NCI-H69 (cell line): ENCODE measurements at regions not wholly inside any gene's neighbourhood (a gene's known extent, or its start where the extent isn't known, plus 50 kb on each side); places are given as distances from the start of the nearest gene placed in this dataset.

Source experiments
- DNase-seq: peaks from one replicate; lab custom pipeline; 2025; lab: John Stamatoyannopoulos, UW

DNA sequence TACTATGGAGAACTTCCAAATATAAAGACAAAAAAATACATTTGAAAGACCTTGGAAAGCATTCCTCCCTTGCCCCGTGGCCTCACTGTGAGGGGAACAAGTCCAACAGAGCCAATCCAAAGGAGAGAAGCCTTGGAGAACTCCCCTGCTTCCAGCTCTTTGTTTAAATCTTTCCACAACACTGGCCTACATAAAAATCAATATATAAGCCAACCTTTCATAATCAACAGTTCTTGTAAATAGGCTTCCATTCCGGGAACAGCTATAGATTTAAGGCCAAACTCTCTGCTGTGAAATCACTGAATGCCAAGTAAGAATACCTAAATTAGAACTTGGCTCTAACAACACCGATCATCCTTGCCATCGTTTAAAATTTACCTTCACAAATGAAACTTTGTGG is 242.1 kb downstream of the HACE1 start:
- no peak for DNase-seq

DNA sequence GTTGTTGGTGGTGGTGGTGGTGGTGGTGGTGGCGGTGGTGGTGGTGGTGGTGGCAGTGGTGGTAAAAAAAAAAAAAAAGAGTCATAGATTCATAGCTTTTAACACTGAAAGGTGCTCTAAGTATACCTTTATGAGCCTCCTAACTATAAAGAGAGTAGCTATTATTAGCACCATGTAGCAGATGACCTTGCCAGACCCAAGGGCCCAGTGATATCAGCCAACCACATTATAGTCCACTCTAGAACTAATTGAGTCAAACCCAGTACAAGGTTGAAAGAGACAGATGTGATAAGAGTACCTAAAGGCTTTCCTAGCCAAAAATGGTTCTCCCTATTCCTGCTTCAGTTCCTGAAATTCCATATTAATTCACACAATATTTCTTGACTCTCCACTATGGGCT is 245.3 kb downstream of the HACE1 start:
- DNase-seq: no peak

DNA sequence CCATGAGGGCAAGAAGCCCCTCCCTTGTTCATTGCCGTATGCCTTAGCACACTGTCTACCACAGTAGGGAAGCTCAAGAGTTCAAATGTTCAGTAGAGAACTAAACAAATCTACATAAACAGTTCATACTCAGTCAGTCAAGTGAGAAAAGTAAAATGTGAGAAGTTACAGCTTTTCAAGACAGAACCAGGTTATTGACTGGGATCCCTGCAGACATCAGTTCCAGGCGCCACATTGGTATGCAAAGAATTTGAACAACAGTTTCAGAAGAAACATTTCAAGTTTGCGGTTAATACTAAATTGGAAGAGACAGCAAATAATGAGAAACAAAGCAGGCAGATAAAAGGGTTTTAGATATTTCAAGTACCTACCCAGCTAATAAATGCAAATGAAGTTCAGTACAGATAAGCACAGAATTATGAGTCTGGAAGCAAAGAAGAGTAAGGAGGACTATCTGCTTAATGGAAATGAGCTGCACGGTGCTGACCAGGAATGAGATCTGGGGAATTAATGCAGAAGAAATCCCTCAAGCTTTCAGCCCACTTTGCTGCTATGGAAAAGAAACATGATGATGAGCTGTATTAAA is 246.2 kb downstream of the HACE1 start:
- DNase-seq: no peak

DNA sequence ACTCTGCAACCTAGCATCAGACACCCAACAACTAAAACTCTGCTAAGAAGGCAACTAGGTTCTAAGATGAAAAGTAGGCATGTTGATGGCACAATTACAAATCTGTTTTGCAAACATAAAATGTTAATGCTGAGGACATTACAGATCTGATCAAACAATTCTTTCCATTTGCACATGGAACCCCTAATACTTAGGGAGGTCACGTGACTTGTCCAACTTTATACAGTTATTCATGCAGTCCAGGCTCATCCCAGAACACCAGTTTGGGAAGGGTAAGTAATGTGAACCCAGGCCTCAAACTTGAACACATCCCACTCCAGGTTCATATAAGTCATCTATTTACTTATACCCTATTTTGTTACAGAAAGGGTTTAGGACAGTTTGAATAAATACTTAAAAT is 247.2 kb downstream of the HACE1 start:
- DNase-seq: no peak

DNA sequence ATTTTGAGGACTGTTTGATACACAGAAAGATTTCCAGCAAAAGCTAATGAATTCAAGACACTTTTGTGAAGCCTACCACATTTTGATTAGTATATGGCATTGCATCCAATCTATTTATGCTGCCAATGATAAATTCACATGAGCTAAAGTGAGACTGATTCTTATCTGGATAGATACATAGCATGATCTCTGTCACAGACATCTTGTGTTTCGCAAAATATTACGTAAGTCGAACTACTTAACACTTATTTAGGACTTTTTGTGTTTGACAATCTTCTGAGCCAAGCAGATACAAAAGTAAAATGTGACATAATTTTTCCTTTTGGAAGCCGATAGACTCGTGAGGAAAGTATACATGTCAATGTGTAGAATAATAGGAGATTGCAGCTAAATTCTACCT is 251.6 kb downstream of the HACE1 start:
- DNase-seq: no peak

DNA sequence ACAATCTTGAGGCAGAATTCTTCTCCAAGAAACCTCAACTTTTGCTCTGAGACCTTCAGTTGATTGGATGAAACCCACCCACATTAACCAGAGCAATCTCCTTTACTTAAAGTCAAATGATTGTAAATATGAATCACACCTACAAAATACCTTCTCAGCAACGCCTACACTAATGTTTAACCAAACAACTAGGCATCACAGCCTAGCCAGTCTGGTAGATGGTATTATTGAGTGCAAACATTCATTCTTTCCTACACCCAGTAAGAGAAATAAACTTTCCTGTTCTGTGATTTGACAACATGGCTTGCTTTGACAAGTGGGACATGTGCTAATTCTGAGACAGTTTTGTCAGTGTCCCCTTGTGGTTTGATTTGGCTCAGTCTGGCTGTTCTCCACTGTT is 252.2 kb downstream of the HACE1 start:
- DNase-seq: no peak

DNA sequence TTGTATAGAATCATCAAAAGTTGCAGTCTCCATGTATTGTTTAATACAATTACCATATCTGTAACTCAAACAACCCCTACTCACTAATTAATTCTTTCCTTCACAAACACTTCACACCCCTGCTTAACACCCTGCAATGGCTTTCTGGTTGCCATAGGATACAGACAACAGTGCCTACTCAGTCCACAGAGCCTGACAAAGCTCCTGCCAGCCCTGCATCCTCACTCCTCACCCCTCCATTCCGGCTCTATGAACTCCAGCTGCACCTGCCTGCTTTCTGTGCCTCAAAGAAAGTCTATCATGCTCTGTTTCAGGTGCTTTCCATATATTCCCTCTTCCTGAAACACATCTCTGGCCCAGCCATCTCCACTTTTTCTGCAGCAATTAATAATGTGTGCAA is 253.4 kb downstream of the HACE1 start:
- peak; percentile 84 for DNase-seq

DNA sequence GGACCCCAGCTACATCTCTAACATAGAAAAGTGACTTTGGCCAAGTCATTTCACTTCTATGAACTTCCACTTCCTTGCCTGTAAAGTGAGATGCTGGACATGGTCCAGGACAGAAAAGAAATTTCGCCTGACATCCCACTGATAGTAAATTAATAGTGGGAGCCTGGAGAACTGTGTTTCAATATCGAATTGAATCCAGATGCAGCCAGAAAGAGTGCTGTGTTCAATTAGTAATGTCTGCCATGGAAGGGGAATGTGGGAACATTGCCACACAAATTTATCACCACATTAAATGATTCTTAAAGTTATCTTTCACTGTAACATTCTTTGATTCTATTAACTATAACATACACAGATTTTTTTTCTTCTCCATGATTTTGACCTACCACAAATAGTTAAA is 255.0 kb downstream of the HACE1 start:
- no peak for DNase-seq

DNA sequence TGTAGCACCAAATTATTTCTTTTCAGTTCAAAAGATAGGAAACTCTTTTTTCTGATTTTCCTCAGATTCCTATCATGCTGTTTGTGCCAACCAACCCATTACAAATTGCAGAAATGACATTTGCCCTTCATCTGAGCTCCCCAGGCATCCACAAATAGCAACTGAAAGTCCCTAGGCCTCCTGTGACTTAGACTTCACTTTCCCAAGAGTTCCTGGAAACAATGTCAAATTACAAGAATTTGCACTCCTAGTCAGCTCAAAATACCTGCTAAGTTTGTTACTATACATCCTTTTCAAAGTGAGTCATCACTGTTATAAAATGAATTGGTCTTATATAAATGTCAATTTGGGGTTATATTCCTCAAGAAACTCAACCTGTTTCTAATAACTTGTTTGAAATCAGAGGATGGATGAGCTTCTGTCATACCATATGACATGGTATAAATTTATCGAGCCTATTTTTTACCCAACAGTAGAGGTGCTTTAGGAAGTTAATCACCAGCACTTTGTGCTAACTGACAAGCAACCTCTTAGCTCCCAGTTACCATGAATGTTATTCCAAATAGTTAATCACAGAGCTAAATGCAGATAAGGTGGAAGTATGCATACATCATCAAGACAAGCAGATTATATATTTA is 256.5 kb downstream of the HACE1 start:
- no peak for DNase-seq

DNA sequence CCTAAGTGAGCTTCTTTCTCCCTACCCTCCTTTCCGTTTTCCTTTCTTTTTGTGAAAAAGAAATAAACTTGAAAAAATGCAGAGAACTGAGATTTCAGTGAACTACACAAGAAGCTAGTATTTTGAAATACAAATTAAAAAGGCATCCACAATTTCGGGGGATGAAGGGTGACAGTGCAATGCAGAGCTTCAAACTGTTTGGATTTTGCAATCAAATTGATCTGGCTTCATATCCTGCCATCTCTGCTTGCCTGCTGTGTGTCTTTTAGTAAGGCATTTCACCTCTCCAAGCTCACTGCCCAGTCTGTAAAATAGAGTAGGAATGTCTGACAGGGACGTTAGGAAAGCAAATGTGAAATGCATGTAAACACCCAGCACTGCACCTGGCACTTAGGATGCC is 258.0 kb downstream of the HACE1 start:
- no peak for DNase-seq

DNA sequence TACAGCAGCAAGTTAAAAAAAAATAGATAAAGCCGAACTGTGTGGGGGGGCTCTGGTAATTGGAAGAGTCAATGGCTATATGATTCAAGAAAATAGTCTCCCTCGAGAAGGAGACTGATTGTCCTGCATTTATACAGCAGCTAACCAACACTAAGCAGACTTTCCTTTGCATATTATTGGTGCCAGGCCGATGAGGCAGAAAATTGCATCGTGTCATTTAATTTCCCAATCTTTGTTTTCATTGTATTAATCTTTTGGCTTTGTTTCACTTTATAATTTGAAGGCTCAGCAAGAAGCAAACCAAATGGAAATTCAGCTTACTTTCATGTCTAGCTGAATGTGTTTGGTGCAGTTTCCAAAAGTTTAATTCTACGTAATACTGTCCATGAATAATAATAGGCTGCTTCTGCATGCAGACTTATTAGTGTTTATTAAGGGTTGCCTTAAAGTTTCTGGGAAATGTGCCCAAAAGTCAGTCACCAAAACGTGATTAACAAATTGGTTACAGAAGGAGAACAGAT is 258.5 kb downstream of the HACE1 start:
- no peak for DNase-seq

DNA sequence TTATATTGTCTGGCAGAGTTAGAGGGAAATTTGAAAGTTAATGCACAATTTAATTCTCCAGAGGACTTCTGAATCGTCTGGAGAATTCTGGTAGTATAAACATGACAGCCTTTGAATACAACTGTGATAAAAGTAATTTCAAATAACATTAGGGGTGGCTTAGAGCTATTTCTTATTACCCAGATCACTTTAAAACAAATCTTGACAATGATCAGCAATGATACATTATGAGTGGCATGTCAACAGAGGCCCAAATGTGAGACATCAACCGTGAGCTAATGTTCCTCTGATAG is 259.1 kb downstream of the HACE1 start:
- DNase-seq: no peak

DNA sequence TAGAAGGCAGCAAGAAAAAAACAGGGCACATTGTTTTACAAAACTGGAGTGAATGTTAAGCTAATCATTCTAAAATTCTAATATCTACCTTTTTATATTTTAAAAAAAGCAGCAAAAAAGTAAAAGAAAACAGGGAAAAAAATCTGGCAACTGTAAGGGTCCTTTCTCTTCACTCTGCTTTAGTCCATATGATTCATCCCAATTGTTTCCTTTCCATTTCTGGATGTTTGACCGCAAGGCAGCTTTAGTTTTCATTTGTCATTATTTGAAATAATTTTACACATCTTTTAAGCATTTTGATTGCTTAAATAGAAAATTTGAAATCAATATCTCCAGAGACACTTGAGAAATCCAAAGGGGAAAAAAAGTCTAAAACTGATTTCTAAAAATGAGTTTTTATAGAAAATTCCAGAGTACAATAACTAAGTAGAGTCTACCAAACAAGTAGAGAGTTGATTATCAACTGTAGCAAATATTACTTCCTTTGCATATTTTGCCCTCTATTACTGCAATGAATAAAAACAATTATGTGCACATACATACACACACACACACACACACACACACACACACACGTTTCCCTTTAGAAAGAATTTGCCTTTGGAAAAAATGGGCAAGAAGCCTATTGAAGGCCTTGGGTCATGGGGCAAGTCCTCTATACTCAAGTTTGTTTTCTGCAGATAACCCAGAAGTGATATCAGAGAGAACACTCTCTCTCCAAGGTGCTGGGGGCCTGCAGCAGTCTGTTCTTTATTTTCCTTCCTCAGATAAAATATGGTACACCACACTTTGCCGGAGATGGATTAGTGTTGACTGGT is 259.7 kb downstream of the HACE1 start:
- DNase-seq: no peak

DNA sequence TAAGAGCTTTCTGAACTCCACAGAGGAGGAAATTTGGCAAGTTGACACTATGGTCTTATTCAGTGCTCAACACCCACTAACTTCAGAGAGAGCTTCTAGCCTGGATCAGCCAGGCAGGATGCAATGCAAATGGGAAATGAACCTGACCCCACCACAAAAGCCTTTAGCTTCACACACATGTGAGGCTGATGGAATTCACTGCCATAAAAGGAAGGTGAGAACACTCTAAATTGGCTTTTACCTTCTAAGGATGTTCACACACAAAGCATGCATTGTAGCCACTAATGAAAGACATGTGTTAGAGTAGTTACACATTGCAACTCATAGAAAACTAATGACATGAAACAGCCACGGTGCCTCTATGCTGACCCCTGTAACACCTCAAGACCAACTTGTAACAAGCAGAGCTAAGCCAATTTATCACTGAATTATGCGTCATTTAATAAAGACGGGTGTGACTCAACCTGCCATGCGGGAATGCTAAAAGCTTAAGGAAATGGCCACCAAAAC is 262.1 kb downstream of the HACE1 start:
- DNase-seq: peak; percentile 8

DNA sequence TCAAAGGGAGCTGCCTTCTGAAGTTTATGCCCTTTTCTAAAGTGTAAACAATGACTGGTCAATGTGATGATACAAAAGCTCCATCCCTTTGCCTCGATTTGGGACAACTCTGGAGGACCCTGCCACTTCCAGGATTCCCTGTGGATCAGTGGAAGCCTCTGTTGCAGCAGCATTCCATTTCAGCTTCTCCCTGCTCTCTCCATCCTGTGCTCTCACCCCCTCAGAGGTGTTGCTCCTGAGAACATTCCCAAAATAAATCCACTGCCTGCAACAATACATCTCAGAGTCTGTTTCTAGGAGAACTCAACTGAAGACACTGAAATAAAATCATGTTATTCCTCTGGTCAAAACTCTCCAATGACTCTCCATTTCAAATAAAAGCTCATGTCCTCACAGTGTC is 263.6 kb downstream of the HACE1 start:
- DNase-seq: no peak

DNA sequence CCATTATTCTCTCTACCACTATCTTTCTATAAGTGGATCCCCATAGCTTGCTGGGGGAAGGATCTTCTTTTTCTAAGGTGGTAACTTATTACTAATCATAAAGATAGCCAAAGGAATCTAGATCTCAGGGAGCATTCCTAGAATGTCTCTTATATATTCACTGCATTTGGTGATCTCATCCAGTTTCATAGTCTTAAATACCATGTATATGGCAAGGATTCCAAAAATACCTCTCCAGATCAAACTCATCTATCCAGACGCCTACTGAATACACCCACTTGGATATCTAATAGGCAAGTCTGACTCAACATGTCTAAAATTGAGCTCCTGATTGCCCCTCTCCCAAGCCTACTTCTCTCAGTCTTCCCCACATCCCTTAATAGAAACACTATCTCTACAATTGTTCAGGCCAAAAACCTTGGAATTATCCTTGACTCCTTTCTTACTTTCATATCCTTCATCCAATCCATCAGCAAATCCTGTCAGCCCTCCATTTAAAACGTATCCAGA is 264.4 kb downstream of the HACE1 start:
- DNase-seq: no peak

DNA sequence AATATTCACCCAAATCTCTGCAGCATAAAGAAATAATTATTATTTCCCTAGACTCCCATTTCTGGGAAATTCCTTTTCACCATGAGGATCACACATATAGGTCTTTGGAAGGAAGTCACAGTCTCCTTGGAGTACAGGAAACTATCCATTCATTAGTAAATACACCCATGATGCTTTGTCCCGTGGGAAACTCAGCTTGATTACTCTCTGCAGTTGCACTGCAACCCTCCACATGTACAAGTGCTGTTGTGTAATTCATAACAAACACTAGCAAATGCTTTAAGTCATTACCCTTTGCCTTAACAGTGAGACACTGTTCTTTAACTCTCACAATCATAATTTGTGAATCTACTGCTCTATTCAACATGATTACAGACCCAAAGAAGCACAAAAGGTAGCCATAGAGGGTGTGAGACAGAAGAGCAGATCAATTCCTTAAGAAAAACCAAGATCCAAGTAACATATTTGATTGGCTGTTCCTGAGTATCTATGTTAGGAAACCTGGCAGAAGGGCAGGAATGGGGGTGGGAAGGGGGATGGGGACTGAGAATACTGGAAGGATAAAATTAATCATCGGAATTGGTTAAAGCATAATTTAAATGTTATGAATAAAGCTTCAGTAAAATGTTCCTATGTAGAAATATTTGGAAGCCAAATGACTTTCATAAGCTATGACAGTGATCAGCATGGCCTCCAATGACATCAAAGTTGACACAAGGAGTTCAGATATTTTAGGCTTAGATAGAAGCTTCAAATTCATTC is 268.0 kb downstream of the HACE1 start:
- DNase-seq: no peak

DNA sequence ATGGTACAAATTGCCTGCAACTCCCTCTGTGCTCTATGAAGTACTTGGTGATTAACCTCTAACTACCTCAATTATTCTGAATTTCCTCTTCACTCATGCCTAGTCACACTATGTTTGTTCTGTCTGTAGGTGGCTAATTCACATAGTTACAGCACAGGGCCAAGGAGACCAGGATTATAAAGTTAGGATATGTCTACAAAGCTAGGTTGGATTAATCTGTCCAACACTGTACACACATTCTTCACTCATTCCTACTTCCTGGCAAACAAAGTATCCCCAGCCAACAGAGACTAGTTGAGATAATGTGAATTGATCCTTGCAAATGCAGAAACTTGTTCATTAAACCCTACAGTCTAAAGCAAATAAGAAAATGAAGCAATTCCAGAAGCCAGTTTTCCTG is 269.8 kb downstream of the HACE1 start:
- DNase-seq: peak; percentile 89

DNA sequence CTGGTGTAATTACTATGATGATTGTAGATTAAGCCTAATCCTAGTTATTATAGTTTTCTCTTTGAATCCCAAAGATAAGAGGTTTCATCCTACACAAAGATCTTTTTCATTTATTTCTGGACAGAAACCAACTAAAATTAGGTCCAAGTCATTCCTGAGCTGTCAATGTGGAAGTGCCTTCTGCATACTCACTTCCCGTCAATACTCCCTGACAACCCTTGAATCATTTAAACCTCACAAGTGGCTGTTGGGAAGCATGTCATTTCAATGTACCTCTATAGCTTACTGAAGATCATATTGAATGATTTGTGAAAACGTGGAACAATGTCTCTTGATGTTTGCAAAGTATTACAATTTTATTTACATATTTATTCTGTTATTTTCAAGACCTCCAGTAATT is 274.1 kb downstream of the HACE1 start:
- no peak for DNase-seq

DNA sequence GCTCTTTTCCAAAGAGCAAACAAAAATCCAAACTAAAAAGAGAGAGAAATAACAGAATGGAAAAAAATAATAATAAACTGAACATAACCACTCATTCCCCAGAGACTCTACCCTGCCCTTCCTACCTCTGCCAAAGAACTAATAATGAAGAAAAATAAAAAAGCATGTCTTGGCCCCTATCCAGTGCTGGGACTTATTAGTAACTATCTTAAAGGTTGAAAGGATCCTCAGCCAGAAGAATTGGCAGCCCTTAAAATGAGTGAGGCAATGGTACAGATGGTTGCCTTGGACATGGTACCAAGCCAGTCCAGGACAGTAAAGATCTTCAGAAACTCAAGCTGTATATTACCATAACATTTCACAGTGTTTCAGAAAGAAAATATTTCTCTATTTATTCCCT is 279.3 kb downstream of the HACE1 start:
- DNase-seq: no peak

DNA sequence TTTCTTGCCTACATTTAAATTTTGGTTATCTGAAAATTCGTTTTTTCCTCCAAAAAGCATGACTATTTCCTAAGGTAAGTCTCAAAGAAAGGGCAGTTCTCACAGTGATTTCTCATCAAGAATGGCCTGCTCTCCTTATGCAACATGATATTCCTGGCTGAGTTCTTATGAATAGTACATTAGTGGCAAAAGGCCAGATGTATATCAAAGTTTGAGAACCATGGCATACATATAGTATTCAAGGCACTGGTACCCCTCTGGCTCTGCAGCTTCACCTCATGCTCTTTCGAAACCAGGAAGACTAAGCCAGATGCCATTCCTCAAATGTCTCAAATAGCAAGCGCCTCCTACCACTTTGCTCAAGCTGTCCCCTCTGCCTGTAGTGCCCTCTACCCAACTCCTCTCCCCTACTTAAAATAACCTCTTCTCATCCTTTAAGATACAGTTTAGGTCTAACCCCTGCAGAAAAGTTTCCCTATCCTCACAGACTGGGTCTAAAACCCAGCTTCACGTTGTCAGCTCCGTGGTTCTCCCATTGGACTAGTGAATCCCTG is 280.3 kb downstream of the HACE1 start:
- no peak for DNase-seq

DNA sequence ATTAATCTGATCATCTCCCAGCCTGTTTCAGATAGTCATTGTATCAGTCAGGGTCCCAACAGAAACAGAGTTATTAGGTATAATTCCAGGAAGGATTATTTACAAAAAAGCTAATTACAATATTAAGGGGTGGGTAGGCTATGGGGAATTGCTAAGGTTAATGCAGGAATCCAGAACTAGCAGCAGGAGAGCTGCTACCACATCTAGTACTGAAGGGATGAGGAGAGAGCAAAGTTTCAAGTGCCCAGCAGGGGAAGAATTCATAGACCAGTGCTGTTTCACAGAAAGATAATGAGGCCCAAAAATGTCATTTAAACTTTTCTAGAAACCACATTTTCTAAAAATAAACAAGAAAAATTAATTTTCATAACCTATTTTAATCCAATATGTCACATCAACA is 284.2 kb downstream of the HACE1 start:
- DNase-seq: no peak
